ENCODE measurements at regions not wholly inside any gene's neighbourhood (a gene's known extent, or its start where the extent isn't known, plus 50 kb on each side); places are given as distances from the start of the nearest gene placed in this dataset.

- intact Hi-C loops (cut with micrococcal nuclease) = no loop called here
- Mint-ChIP-seq H3K4me3 (no peak overlapping the region), H3K4me1 (no peaks in the 10 kb centered on the region), H3K9me3 (no peaks in the 10 kb centered on the region), H3K27me3 (no peaks in the 10 kb centered on the region), H3K27ac (no peak overlapping the region), H3K36me3 (ENCODE audit: low read depth) (no peaks in the 10 kb centered on the region)
- DNase-seq = no peak
These were observed 97.9 kb downstream of the ADRA2C start for GRCh38 chr4:3863841-3864741.

DNA sequence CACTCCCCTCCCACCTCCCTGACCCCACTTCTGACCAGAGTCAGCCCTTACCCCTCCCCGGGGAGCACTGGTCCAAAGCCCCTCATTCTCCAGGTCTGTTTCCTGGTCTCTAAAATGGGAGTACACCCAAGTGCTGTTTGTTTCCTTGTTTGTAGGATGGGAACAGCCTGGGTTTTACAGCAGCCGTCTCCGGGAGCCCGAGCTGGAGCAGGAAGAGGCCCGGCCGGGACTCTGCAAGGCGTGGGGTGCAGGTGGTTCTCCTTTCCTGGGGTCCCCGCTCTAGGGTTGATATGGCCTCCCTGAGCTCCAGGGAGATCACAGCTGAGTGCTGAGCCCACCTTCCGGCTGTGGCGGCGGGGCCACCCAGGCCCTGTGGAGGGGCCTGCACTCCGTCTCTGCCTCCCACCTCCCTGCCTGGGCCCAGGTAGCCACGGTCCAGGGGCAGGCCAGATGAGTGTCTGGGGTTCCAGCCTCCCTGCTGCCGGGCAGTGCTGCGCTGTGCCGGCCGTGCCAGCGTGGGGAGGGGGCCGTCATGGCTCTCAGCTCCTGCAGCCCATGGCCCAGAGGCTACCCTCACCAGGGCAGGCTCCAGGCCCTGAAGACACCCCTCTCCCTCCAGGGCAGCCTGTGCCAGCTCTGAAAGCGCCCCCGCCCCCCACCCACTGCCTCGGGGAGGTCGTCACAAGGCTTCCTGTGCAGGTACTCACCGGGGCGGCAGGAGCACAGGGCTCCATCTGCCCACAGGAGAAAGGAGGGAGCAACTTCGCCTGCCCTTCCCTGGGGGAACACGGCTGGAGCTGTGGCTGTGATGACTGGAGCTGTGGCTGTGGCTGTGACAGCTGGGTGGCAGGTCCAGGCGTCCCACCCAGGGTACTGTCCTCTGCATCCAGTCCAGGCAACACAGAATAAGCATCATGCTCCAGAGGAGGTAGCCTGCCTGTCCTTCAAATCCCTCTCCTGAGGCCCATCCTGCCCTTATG is 98.8 kb downstream of the ADRA2C start:
- no peaks in the 10 kb centered on the region for H3K27me3 Mint-ChIP-seq
- no peaks in the 10 kb centered on the region for H3K9me3 Mint-ChIP-seq
- no peak for DNase-seq
- H3K36me3 Mint-ChIP-seq (ENCODE audit: low read depth) = no peaks in the 10 kb centered on the region
- H3K4me1 Mint-ChIP-seq = no peaks in the 10 kb centered on the region
- no peak overlapping the region for H3K4me3 Mint-ChIP-seq
- H3K27ac Mint-ChIP-seq = no peak overlapping the region
- intact Hi-C loops (cut with micrococcal nuclease) = no loop called here

- Mint-ChIP-seq H3K9me3 (no peaks in the 10 kb centered on the region), H3K4me3 (no peak overlapping the region), H3K27ac (no peak overlapping the region), H3K27me3 (peaks cover 9% of the 10 kb centered on the region), H3K36me3 (ENCODE audit: low read depth) (no peaks in the 10 kb centered on the region), H3K4me1 (no peaks in the 10 kb centered on the region)
- no peak for DNase-seq
- intact Hi-C loops (cut with micrococcal nuclease) = no loop called here
These were observed 100.0 kb downstream of the ADRA2C start for GRCh38 chr4:3865986-3866812.

- no peaks in the 10 kb centered on the region for H3K4me1 Mint-ChIP-seq
- no peak overlapping the region for H3K4me3 Mint-ChIP-seq
- no peak overlapping the region for H3K27ac Mint-ChIP-seq
- H3K36me3 Mint-ChIP-seq (ENCODE audit: low read depth) = no peaks in the 10 kb centered on the region
- intact Hi-C loops (cut with micrococcal nuclease) = no loop called here
- DNase-seq = no peak
- no peaks in the 10 kb centered on the region for H3K9me3 Mint-ChIP-seq
- H3K27me3 Mint-ChIP-seq = peaks cover 10% of the 10 kb centered on the region
These were observed 100.6 kb downstream of the ADRA2C start for GRCh38 chr4:3866813-3867129.

DNA sequence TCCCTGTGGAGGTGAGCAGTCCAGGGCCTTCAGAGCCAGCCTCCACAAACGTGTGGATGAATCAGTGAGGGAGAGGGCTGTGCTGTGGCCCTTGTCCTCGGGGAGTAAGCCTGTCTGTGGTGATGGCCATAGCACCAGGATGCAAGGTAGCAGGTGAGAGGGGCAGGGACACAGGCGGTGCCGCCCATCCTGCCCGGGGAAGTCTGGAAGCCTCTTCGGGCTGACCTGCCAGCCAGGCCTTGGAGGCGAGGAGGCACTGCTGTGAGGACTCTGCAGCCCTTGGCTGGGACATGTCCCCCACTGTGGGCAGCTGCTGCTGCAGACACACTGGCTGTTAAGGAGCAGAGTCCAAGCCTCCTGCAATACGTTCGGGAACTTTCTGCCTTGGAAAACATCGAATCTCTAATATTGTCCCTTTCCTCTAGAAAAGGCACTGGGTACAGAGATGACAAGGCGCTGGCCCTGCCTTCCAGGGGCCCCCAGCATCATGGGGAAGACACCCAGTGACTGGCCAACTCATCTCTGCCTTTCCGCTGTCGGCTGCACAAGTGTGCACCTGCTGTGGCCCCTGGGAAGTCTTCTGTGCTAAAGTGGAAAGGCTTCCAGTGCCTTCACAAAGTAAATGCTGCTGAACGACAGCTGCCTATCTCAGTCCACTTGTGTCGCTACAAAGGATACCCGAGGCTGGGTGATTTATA is 101.4 kb downstream of the ADRA2C start:
- H3K9me3 Mint-ChIP-seq = no peaks in the 10 kb centered on the region
- intact Hi-C loops (cut with micrococcal nuclease) = no loop called here
- no peaks in the 10 kb centered on the region for H3K4me1 Mint-ChIP-seq
- H3K36me3 Mint-ChIP-seq (ENCODE audit: low read depth) = no peaks in the 10 kb centered on the region
- H3K4me3 Mint-ChIP-seq = no peak overlapping the region
- peaks cover 14% of the 10 kb centered on the region for H3K27me3 Mint-ChIP-seq
- DNase-seq = no peak
- no peak overlapping the region for H3K27ac Mint-ChIP-seq

DNA sequence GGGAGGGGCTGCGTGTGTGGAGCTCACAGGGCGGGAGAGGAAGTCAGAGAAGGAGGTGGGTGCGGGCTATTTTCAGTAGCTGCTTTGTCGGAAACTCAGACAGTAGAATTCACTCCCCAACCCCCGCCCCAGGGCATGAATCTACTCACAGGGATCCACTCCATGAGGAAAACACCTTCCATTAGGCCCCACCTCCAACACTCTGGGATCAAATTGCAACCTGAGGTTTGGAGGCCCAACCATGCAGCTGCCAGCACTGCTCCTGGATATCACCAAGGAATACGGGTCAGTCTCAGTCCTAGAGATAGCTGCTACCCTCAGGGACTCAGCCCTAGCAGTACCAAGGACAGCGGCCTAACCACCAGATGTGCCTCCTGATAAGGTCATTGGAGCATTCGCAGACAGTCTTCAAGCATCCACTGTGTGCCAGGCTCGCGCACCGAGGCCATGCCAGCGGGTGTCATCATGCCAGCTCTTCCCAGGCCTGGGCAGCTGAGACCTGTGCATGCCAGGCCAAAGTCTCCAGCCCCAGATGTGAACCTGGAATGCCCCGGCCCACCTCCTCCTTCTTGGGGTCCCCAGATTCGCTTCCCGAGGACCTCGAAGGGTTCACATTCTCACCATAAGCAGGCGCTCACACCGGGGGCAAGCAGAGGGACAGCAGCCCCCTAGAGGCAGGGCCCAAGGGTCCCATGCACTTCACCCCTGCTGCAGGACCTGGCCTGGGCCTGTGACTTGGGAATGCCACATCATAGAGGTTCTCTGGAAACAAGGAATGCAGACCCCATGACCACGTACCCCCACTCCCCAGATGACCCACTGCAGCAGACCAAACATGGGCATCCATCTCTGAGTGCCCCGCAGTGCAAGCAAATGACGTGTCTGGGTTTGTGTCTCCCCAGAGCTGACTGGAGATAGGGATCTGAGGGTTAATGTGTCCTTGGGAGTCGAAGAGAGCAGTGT is 102.3 kb downstream of the ADRA2C start:
- H3K27me3 Mint-ChIP-seq = peaks cover 21% of the 10 kb centered on the region
- H3K36me3 Mint-ChIP-seq (ENCODE audit: low read depth) = no peaks in the 10 kb centered on the region
- DNase-seq = peak; percentile 65
- no peak overlapping the region for H3K4me3 Mint-ChIP-seq
- no peaks in the 10 kb centered on the region for H3K4me1 Mint-ChIP-seq
- intact Hi-C loops (cut with micrococcal nuclease) = no loop called here
- no peaks in the 10 kb centered on the region for H3K9me3 Mint-ChIP-seq
- H3K27ac Mint-ChIP-seq = no peak overlapping the region

DNA sequence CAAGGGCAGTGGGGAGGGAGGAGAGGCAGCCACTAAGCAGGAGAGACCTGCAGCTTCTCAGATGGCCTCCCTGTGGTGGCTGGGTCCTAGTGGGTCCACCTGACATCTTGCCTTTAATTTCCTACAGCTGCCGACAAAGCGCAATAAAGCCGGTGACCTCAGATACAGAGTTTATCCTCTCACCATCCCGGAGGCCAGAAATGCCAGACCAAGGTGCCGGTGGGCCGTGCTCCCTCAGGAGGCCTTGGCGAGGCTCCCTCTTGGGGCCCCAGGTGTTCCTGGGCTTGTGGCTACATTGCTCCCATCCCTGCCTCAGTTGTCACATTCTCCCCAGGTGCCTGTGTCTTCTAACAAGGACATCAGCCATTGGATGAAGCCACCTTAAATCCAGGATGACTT is 103.0 kb downstream of the ADRA2C start:
- peaks cover 21% of the 10 kb centered on the region for H3K27me3 Mint-ChIP-seq
- H3K27ac Mint-ChIP-seq = no peak overlapping the region
- H3K36me3 Mint-ChIP-seq (ENCODE audit: low read depth) = no peaks in the 10 kb centered on the region
- no peak for DNase-seq
- H3K4me1 Mint-ChIP-seq = no peaks in the 10 kb centered on the region
- H3K9me3 Mint-ChIP-seq = no peaks in the 10 kb centered on the region
- intact Hi-C loops (cut with micrococcal nuclease) = no loop called here
- H3K4me3 Mint-ChIP-seq = no peak overlapping the region

- no peak overlapping the region for H3K27ac Mint-ChIP-seq
- peaks cover 24% of the 10 kb centered on the region for H3K27me3 Mint-ChIP-seq
- no peaks in the 10 kb centered on the region for H3K4me1 Mint-ChIP-seq
- no peaks in the 10 kb centered on the region for H3K36me3 Mint-ChIP-seq (ENCODE audit: low read depth)
- H3K4me3 Mint-ChIP-seq = no peak overlapping the region
- intact Hi-C loops (cut with micrococcal nuclease) = no loop called here
- no peaks in the 10 kb centered on the region for H3K9me3 Mint-ChIP-seq
- no peak for DNase-seq
These were observed 103.7 kb downstream of the ADRA2C start for GRCh38 chr4:3869661-3870566.

- Mint-ChIP-seq H3K4me1 (no peaks in the 10 kb centered on the region), H3K9me3 (no peaks in the 10 kb centered on the region), H3K27ac (no peak overlapping the region), H3K27me3 (peaks cover 24% of the 10 kb centered on the region), H3K36me3 (ENCODE audit: low read depth) (no peaks in the 10 kb centered on the region), H3K4me3 (no peak overlapping the region)
- no peak for DNase-seq
- intact Hi-C loops (cut with micrococcal nuclease) = no loop called here
These were observed 104.4 kb downstream of the ADRA2C start for GRCh38 chr4:3870567-3870962.

DNA sequence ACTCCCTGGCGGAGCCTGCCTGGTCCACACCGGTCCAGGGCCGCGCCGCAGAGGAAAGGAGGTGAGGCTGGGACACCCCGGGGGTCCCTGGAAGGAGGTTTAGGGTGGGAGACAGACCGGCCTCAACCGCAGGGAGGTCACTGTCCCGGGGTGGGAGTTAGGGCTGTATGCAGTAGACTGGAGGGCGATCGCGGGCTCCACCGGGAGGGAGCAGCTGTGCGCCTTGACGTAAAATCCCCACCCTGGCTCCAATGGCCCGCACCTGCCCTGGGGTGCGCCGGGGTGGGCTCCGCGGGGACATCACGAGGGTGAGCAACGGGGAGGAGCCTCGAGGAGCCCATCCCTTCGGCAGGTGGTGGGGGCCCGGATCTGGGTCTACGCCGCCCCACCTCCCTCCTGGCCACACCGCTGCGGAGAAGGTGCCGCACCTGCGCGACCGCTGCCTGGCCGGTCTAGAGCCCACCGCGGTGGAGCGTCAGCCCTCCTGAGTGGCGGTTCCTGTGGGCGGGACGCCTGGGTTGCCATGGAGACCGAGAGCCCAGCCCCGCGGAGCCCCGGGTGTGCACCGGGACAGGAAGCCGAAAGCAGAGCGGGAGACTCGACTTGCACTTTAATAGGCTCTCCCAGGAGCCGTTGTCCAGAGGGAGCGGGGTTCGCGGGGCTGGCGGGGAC is 105.1 kb downstream of the ADRA2C start:
- peaks cover 24% of the 10 kb centered on the region for H3K27me3 Mint-ChIP-seq
- H3K27ac Mint-ChIP-seq = no peak overlapping the region
- no peak overlapping the region for H3K4me3 Mint-ChIP-seq
- H3K4me1 Mint-ChIP-seq = no peaks in the 10 kb centered on the region
- intact Hi-C loops (cut with micrococcal nuclease) = no loop called here
- H3K9me3 Mint-ChIP-seq = no peaks in the 10 kb centered on the region
- no peak for DNase-seq
- H3K36me3 Mint-ChIP-seq (ENCODE audit: low read depth) = no peaks in the 10 kb centered on the region
